GM12874 (cell line): ENCODE measurements at regions not wholly inside any gene's neighbourhood (a gene's known extent, or its start where the extent isn't known, plus 50 kb on each side); places are given as distances from the start of the nearest gene placed in this dataset.

Experiments used
- CTCF ChIP-seq: IDR thresholded peaks from 2 replicates; pipeline ENCODE4 v1.5.1; 2011; ENCODE audit warnings: low read depth, mild to moderate bottlenecking, control low read depth, low read length, moderate library complexity; ENCODE audit not compliant: insufficient read depth

- TF ChIP-seq CTCF, result no peak
These were observed 290.8 kb downstream of the THBS2 start for GRCh38 chr6:168962886-168963285.

- no peak for TF ChIP-seq CTCF
These were observed 292.4 kb downstream of the THBS2 start for GRCh38 chr6:168961264-168961656.

GRCh38 chr6:168960551-168961263, 292.9 kb downstream of the THBS2 start:
- no peak for TF ChIP-seq CTCF

GRCh38 chr6:168959696-168960095, 293.9 kb downstream of the THBS2 start:
- no peak for TF ChIP-seq CTCF

GRCh38 chr6:168956884-168957730, 296.5 kb downstream of the THBS2 start:
- peak; percentile 25 for TF ChIP-seq CTCF

GRCh38 chr6:168956141-168956838, 297.4 kb downstream of the THBS2 start:
- no peak for TF ChIP-seq CTCF

- no peak for TF ChIP-seq CTCF
These were observed 300.2 kb downstream of the THBS2 start for GRCh38 chr6:168953461-168953860.
